GM18907 (cell line): ENCODE measurements at regions not wholly inside any gene's neighbourhood (a gene's known extent, or its start where the extent isn't known, plus 50 kb on each side); places are given as distances from the start of the nearest gene placed in this dataset.
"Not testable (repeated sequence)": the region's sequence is repeated elsewhere in the genome, so short reads cannot be mapped to it uniquely, and the experiment has no call there.

Experiments used
- ATAC-seq: cut with Tn5 transposase; IDR thresholded peaks from one replicate; pipeline ENCODE4 v1.9.1; 2021; ENCODE audit warnings: mild to moderate bottlenecking, moderate library complexity; ENCODE audit not compliant: unreplicated experiment

DNA sequence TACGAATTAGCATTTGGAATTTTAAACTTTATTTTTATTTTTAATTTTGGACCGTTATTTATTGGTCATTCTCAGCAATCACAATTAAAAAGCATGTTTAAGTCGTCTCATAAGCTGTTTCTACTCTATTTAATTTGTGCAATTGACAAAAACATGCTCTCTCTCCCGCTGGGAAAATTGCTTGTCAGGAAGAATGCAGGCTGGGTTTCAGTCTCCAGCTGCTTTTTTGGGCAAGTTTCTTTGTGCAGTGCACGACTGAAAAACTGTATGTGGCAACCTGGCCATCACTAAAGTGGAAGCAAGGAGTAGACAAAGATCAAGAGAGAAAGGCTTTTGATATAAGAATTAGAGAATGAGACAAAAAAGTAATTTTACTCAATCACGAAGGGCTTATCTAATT lies 941.5 kb upstream of the MDGA2 start:
- no peak for ATAC-seq

DNA sequence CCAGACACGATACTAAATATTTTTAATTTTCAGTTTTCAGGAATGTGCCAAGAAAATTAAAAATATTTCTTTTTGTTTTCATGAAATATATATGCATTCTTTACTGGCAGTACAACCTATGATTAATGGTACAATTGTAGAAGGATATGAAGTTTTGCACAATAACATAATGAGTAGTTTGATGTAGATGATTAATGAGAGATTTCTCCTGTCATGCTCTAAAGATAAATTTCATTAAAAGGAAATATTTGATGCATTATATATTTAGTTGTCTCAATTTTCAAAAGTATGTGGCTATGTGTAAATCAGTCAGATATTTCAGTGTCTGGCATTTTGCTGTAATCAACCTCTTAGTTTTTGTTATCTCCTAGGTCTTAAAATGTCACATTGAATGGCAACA lies 940.2 kb upstream of the MDGA2 start:
- no peak for ATAC-seq

- no peak for ATAC-seq
Measured at GRCh38 chr14:48614003-48614402, 938.6 kb upstream of the MDGA2 start.

DNA sequence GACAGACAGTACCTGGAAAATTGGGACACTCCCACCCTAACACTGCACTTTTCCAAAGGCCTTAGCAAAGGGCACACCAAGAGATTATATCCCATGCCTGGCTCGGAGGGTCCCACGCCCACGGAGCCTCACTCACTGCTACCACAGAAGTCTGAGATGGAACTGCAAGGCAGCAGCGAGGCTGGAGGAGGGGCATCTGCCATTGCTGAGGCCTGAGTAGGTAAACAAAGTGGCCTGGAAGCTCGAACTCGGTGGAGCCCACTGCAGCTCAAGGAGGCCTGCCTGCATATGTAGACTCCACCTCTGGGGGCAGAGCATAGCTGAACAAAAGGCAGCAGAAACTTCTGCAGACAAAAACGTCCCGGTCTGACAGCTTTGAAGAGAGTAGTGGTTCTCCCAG lies 931.6 kb upstream of the MDGA2 start:
- ATAC-seq, result not testable (repeated sequence)

DNA sequence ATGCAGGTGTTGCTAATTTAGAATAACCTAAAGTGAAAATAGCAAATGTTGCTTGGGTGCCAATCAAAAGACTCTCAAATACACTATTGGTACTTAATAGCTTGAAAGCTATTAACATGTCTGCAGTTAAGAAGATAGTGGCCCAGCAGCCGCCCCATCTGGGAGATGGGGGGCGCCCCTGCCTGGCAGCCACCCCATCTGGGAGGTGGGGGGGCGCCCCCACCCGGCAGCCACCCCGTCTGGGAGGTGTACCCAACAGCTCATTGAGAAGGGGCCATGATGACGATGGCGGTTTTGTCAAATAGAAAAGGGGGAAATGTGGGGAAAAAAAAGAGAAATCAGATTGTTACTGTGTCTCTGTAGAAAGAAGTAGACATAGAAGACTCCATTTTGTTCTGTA lies 923.1 kb upstream of the MDGA2 start:
- no peak for ATAC-seq

- ATAC-seq, result no peak
Measured at GRCh38 chr14:48586099-48586498, 910.7 kb upstream of the MDGA2 start.

DNA sequence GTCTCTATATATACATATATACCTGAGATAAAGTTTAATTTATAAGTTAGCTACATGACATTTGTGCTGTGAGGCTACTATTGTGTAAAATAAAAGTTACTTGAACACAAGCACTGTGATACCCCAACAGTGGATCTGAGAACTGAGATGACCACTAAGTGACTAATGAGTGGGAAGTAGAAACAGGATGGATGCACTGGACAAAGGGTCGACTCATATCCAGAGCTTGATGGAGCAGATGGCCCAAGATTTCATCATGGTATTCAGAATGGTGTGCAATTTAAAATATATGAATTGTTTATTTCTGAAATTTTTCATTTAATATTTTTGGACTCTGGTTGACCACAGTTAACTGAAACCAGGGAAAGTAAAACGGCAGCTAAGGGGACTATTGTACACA lies 908.6 kb upstream of the MDGA2 start:
- ATAC-seq, result peak; percentile 80

GRCh38 chr14:48582938-48583337 lies 907.5 kb upstream of the MDGA2 start:
- no peak for ATAC-seq

DNA sequence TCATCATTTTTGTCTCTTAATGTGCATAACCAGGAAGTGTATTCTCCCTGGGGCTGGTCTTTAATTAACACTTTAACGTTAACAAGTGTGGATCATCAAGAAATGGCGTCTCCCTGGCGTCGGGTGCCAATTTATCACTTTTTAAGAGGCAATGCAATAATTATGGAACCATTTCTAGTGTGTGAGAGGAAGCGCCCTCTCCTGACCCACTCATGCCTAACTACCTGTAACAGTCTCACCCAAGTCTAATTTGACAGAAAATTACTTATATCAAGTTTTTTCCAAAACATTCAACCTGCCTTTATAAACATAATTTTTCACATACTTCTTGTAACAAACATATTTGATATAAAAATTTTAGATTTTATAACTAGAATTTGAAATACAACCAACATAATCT lies 905.3 kb upstream of the MDGA2 start:
- ATAC-seq, result no peak

DNA sequence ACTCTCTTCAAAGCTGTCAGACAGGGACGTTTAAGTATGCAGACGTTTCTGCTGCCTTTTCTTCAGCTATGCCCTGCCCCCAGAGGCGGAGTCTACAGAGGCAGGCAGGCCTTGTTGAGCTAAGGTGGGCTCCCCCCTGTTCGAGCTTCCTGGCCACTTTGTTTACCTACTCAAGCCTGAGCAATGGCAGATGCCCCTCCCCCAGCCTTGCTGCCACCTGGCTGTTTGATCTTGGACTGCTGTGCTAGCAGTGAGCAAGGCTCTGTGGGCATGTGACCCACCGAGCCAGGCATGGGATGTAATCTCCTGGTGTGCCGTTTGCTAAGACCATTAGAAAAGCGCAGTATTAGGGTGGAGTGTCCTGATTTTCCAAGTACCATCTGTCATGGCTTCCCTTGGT lies 900.4 kb upstream of the MDGA2 start:
- no peak for ATAC-seq

GRCh38 chr14:48568688-48569087 lies 893.3 kb upstream of the MDGA2 start:
- no peak for ATAC-seq

DNA sequence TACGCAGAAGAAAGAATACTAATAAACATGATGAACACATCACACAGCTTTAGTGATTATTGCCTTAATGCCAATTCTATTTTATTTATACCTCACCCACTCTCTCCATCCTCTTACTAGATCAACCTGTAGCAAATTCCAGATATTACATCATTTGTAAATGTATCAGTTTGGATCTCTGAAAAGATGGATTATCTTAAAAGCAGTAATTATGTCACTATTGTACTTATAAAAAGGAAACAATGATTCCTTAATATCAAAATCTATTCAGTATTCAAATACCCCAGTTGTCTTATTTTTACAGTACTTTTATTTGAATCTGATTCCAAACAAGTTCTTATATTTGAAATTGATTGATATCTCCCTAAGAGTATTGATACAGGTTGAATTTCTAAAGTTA lies 892.8 kb upstream of the MDGA2 start:
- ATAC-seq, result no peak

- no peak for ATAC-seq
Measured at GRCh38 chr14:48563489-48563888, 888.1 kb upstream of the MDGA2 start.

- ATAC-seq, result not testable (repeated sequence)
Measured at GRCh38 chr14:48561438-48561837, 886.0 kb upstream of the MDGA2 start.

DNA sequence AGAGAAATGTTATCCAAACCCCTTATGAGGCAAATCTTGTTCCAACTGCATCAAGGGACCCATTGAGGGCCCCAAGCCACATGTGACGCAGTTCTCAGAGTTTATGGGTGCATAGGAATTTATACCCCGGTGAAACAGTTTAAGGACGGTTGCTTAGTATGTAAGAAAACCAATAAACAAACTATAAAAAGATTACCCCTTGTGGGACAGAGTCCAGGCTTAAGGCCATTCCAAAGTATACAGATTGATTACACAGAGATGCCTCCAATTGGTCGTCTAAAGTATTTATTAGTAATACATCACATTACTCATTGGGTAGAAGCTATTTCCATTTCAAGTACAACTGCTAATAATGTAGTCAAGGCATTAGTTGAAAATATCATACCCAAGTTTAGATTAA lies 885.0 kb upstream of the MDGA2 start:
- ATAC-seq, result no peak

DNA sequence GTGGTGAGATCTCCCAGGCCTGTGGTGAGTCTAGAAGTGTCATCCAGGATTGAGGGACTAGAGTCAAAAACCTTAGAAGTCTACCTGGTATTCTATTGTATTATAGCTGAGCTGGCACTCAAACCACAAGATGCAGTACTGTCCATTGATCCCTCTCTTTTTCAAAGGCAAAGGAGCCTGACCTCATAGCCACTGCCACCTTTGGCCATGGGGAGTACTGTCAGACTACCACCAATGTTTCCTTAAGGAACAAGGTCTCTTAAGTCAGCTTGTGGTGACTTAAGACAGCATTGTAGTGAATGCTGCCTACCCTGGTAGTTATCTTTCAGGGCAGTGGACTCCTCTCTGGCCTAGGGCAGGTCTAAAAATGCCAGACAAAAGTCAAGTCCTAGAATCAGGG lies 878.0 kb upstream of the MDGA2 start:
- ATAC-seq, result no peak

- ATAC-seq, result no peak
Measured at GRCh38 chr14:48546996-48547395, 871.6 kb upstream of the MDGA2 start.

GRCh38 chr14:48537600-48537999 lies 862.2 kb upstream of the MDGA2 start:
- ATAC-seq, result no peak

GRCh38 chr14:48536318-48536717 lies 860.9 kb upstream of the MDGA2 start:
- no peak for ATAC-seq

DNA sequence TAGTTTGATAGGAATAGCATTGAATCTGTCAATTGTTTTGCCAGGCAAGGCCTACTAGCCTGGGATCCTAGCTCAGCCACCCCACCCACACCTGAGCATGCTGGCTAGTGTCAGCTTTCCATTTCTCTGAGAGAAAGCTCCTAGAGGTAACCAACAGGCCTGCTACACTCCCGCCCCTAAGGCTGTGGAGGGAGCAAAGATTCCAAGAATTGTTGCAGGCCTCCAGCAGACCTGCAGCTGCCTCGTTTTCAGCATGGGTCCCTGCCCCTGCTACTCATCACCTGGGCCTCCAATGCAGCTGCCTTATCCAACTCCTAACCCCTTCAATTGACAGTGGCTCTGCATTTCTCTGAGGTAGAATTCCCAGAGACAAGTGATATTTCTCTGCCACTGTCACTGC lies 852.4 kb upstream of the MDGA2 start:
- ATAC-seq, result no peak

DNA sequence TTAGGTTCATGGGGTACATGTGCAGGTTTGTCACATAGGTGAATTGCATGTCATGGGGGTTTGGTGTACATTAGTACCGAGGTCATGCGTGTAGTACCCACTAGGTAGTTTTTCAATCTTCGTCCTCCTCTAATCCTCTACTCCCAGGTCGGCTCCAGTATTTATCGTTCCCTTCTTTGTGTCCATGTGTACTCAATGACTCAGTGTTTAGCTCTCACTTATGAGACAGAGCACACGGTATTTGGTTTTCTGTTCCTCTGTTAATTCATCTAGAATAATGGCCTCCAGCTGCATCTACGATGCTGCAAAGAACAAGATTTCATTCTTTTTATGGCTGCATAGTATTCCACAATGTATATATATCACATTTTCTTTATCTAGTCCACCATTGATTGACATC lies 850.9 kb upstream of the MDGA2 start:
- ATAC-seq, result no peak

DNA sequence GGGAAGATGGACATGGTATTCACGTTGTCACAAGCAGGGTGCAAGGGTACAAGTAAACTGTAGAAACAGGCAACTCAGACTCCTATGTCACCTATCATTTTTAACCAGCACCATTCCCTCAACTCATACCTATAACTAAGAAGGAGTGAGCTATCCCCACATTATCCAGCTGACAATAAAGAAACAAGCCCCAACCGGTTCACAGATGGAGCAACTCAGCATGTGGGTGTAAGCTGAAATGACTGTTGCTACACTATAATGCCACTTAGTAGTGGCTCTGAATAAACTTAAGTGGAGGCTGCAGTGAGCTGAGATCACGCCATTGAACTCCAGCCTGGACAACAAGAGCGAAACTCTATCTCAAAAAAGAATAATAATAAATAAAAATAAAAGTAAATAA lies 829.5 kb upstream of the MDGA2 start:
- no peak for ATAC-seq

GRCh38 chr14:48490756-48491155 lies 815.4 kb upstream of the MDGA2 start:
- no peak for ATAC-seq

DNA sequence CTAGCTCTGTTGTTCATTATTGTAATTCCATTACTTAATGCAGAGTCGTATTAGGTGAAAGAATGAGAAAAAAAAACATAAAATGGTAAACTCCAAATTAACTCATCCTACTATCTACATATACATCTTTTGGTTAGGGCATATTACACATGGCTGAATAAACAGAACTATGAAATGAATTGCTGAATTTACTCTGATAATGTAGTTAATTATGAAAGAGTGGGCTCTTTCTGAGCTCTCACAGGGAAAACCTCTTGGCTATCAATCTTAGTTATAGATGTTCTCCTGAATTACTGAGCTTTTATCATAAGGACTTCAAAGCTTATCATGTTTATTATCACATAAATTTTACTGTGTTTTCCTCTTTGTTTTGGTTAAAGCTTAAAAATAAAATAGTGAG lies 798.5 kb upstream of the MDGA2 start:
- ATAC-seq, result no peak
